ENCODE measurements at regions not wholly inside any gene's neighbourhood (a gene's known extent, or its start where the extent isn't known, plus 50 kb on each side); places are given as distances from the start of the nearest gene placed in this dataset.

- H3K27ac ChIP-seq, result no peak overlapping the region
- TF ChIP-seq, protein P1, sequence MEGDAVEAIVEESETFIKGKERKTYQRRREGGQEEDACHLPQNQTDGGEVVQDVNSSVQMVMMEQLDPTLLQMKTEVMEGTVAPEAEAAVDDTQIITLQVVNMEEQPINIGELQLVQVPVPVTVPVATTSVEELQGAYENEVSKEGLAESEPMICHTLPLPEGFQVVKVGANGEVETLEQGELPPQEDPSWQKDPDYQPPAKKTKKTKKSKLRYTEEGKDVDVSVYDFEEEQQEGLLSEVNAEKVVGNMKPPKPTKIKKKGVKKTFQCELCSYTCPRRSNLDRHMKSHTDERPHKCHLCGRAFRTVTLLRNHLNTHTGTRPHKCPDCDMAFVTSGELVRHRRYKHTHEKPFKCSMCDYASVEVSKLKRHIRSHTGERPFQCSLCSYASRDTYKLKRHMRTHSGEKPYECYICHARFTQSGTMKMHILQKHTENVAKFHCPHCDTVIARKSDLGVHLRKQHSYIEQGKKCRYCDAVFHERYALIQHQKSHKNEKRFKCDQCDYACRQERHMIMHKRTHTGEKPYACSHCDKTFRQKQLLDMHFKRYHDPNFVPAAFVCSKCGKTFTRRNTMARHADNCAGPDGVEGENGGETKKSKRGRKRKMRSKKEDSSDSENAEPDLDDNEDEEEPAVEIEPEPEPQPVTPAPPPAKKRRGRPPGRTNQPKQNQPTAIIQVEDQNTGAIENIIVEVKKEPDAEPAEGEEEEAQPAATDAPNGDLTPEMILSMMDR (IDR thresholded peaks at IDR 0.05), result no peak
- TF ChIP-seq EP300 (IDR thresholded peaks at IDR 0.05) (no peak), POLR2A (IDR thresholded peaks at IDR 0.05) (no peak)
Observed at GRCh38 chr10:23523251-23523650, 84.4 kb downstream of the OTUD1 start.

DNA sequence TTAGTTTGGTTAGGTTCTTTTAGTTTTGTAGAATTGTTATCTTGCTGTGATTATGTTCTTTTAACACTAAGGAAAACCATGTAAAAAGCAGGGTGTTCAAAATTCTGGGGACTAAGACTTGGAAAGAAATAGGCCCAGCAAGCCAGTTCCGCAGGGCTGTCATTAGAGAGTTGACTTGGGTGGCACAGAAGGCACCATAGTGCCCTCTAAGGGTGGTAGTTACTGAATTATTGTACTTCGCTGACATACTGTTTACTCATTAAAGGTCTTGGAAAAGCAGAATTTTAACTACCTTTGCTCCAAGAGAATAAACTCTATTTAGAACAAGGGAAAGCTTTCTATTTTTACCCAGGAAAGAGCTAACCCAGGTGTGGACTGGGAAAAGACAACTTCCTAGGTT, 86.5 kb downstream of the OTUD1 start:
- Histone ChIP-seq H3K27ac (no peak overlapping the region), H3K9me3 (no peaks in the 10 kb centered on the region), H3K4me1 (no peaks in the 10 kb centered on the region), H3K36me3 (no peaks in the 10 kb centered on the region), H3K4me3 (no peak overlapping the region), H3K27me3 (no peaks in the 10 kb centered on the region)
- peak in 1 of 2 donors; percentile 11 for DNase-seq (ENCODE audit: low spot score in 2 of 2)
- TF ChIP-seq, protein P1 (IDR thresholded peaks at IDR 0.05), result peak; percentile 27 to 48 (median 29)
- TF ChIP-seq EP300 (IDR thresholded peaks at IDR 0.05) (no peak), POLR2A (IDR thresholded peaks at IDR 0.05) (no peak)
- WGBS, 2 donors, result 31 to 39% methylated on average over 2 of the region's 2 CpGs

More at GRCh38 chr10:23523251-23523650, 84.4 kb downstream of the OTUD1 start:
- no peaks in the 10 kb centered on the region for H3K9me3 ChIP-seq
- no peaks in the 10 kb centered on the region for H3K36me3 ChIP-seq
- no peak overlapping the region for H3K4me3 ChIP-seq
- H3K27me3 ChIP-seq, result no peaks in the 10 kb centered on the region
- H3K4me1 ChIP-seq, result no peaks in the 10 kb centered on the region
- DNase-seq (ENCODE audit: low spot score in 2 of 2), result no peak
- WGBS, 2 donors, result 55 to 64% methylated on average over 4 of the region's 4 CpGs

- Histone ChIP-seq H3K27me3 (no peaks in the 10 kb centered on the region), H3K4me3 (no peak overlapping the region), H3K4me1 (no peaks in the 10 kb centered on the region), H3K27ac (no peak overlapping the region), H3K36me3 (no peaks in the 10 kb centered on the region), H3K9me3 (no peaks in the 10 kb centered on the region)
- no peak for TF ChIP-seq POLR2A (IDR thresholded peaks at IDR 0.05)
- TF ChIP-seq, protein P1 (IDR thresholded peaks at IDR 0.05), result no peak
- no peak for TF ChIP-seq EP300 (IDR thresholded peaks at IDR 0.05)
- 77 to 82% methylated on average over 2 of the region's 2 CpGs for WGBS, 2 donors
- DNase-seq (ENCODE audit: low spot score in 2 of 2), result no peak
Observed at GRCh38 chr10:23528419-23528818, 89.5 kb downstream of the OTUD1 start.

- no peaks in the 10 kb centered on the region for H3K36me3 ChIP-seq
- H3K9me3 ChIP-seq, result no peaks in the 10 kb centered on the region
- H3K27ac ChIP-seq, result no peak overlapping the region
- no peaks in the 10 kb centered on the region for H3K27me3 ChIP-seq
- 66 to 68% methylated on average over 5 of the region's 5 CpGs for WGBS, 2 donors
- no peak for DNase-seq (ENCODE audit: low spot score in 2 of 2)
- no peaks in the 10 kb centered on the region for H3K4me1 ChIP-seq
- H3K4me3 ChIP-seq, result no peak overlapping the region
- no peak for TF ChIP-seq EP300 (IDR thresholded peaks at IDR 0.05)
- TF ChIP-seq, protein P1 (IDR thresholded peaks at IDR 0.05), result no peak
- TF ChIP-seq POLR2A (IDR thresholded peaks at IDR 0.05), result no peak
Observed at GRCh38 chr10:23529625-23530024, 90.8 kb downstream of the OTUD1 start.

GRCh38 chr10:23530079-23530478, 91.2 kb downstream of the OTUD1 start:
- no peak for DNase-seq (ENCODE audit: low spot score in 2 of 2)
- Histone ChIP-seq H3K27ac (no peak overlapping the region), H3K27me3 (no peaks in the 10 kb centered on the region), H3K36me3 (no peaks in the 10 kb centered on the region), H3K4me3 (no peak overlapping the region), H3K4me1 (no peaks in the 10 kb centered on the region), H3K9me3 (no peaks in the 10 kb centered on the region)
- TF ChIP-seq POLR2A (IDR thresholded peaks at IDR 0.05) (no peak), EP300 (IDR thresholded peaks at IDR 0.05) (no peak)
- TF ChIP-seq, protein P1 (IDR thresholded peaks at IDR 0.05), result peak in 2 of 5 experiments; percentile 18 to 22
- 78 to 79% methylated on average over 2 of the region's 2 CpGs for WGBS, 2 donors

Data from tibial nerve (tissue), 4 donors.